ENCODE measurements at regions not wholly inside any gene's neighbourhood (a gene's known extent, or its start where the extent isn't known, plus 50 kb on each side); places are given as distances from the start of the nearest gene placed in this dataset.

DNA sequence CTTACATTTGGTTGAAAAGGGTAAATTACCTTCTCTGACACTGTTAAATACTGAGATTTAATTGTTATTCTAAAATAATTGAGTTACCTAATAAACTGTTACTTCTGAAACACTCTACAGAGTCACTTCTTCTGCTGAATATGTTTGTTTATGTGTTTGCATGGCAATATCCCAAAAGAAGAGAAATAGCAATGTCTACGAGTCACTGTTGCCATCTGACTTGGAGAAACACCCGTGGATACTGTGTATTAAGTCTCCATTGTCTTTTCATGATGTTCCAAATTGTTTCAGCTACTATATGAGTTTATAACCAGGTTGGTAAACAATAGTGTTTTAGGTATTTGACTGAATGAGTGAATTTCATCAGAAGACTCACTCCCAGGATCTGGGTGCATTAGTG lies 754.2 kb upstream of the ID2 start:
- TF ChIP-seq, protein P1, sequence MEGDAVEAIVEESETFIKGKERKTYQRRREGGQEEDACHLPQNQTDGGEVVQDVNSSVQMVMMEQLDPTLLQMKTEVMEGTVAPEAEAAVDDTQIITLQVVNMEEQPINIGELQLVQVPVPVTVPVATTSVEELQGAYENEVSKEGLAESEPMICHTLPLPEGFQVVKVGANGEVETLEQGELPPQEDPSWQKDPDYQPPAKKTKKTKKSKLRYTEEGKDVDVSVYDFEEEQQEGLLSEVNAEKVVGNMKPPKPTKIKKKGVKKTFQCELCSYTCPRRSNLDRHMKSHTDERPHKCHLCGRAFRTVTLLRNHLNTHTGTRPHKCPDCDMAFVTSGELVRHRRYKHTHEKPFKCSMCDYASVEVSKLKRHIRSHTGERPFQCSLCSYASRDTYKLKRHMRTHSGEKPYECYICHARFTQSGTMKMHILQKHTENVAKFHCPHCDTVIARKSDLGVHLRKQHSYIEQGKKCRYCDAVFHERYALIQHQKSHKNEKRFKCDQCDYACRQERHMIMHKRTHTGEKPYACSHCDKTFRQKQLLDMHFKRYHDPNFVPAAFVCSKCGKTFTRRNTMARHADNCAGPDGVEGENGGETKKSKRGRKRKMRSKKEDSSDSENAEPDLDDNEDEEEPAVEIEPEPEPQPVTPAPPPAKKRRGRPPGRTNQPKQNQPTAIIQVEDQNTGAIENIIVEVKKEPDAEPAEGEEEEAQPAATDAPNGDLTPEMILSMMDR (IDR thresholded peaks at IDR 0.05 in 4 of 5, conservative IDR thresholded peaks at IDR 0.05 in 1 of 5): no peak
- TF ChIP-seq POLR2A (IDR thresholded peaks at IDR 0.05): no peak
